GM18951 (cell line): ENCODE measurements at regions not wholly inside any gene's neighbourhood (a gene's known extent, or its start where the extent isn't known, plus 50 kb on each side); places are given as distances from the start of the nearest gene placed in this dataset.

Experiments used
- POLR2A ChIP-seq: IDR thresholded peaks from 4 replicates; pipeline ENCODE4 v1.6.1; 2011; ENCODE audit warnings: mild to moderate bottlenecking; ENCODE audit not compliant: insufficient read length, insufficient read depth; ENCODE audit errors: extremely low read depth
- in situ Hi-C: fragments of 300-500 bp; cut with MboI; formaldehyde crosslinking; loops from one replicate; pipeline ENCODE4 v1.12.0; 2022; ENCODE audit warnings: low sequenced_read_pairs, mixed read lengths, inconsistent platforms; ENCODE audit not compliant: unreplicated experiment

GRCh38 chr20:21033817-21034216 lies 72.3 kb downstream of the LINC00237 start:
- TF ChIP-seq POLR2A: no peak

GRCh38 chr20:21031666-21032065 lies 74.5 kb downstream of the LINC00237 start:
- TF ChIP-seq POLR2A: no peak
- in situ Hi-C loops: no loop called here

More at GRCh38 chr20:21033817-21034216, 72.3 kb downstream of the LINC00237 start:
- in situ Hi-C loops: no loop called here

GRCh38 chr20:21029341-21029740 lies 76.8 kb downstream of the LINC00237 start:
- in situ Hi-C loops: no loop called here
- no peak for TF ChIP-seq POLR2A

DNA sequence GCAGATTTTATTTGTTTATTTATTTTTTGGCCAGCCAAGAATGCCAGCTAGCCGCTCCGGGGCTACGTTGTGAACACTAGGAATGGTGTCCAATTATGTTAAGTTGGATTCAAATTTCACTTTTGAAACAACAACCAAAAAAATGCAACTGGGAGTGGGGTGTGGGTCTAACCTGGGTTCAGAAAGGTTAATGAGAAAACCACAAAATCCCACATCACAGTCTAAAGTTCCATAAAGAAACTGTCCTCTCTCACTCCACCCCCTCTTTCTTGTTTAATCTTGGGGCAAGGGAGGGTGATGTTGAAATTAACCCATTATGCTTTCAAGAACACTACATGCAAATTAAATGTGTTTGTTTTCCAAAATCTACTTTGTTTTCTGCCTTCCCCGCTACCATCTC lies 77.2 kb downstream of the LINC00237 start:
- in situ Hi-C loops: no loop called here
- TF ChIP-seq POLR2A: no peak

DNA sequence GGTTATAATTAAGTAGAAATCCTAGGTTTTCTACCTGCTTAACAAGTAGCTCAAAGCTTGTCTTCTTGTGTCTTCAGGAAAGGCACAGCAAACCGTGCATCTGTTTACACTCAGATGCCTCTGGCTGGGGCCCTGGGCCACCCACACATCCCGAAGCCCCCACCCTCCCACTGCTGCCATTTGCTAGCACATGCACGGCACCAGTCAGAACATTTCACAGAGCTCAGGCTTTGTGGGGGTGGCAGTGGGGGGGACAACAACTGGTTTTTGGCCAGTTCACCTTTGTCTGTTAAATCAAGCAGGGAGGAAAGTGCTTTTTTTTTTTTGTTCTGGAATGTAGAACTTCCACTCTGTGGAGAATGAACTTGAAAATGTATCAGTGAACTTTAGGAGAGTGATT lies 77.7 kb downstream of the LINC00237 start:
- TF ChIP-seq POLR2A: no peak
- in situ Hi-C loops: no loop called here

- no peak for TF ChIP-seq POLR2A
- in situ Hi-C loops: no loop called here
Measured at GRCh38 chr20:21027569-21027968, 78.6 kb downstream of the LINC00237 start.

GRCh38 chr20:21026951-21027350 lies 79.2 kb downstream of the LINC00237 start:
- TF ChIP-seq POLR2A: no peak
- in situ Hi-C loops: no loop called here

- in situ Hi-C loops: no loop called here
- TF ChIP-seq POLR2A: no peak
Measured at GRCh38 chr20:21024420-21024819, 81.7 kb downstream of the LINC00237 start.

DNA sequence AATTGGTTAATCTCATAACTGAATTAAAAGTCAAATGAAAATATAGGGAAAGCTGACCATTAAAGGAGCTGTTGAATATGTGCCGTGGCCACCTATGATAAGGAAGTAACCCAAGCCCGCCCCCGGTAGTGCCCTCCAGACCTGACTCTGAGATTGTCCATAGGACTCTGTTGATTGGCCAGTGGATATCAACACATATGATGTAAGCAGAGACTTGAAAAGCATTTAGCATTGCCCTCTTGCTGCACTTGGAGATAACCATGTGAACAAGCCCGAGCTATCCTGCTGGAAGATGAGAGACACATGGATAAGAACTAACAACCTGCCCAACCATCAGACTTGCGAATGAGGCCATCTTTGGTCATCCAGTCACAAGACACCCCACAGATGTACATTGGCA lies 83.2 kb downstream of the LINC00237 start:
- in situ Hi-C loops: no loop called here
- TF ChIP-seq POLR2A: no peak

DNA sequence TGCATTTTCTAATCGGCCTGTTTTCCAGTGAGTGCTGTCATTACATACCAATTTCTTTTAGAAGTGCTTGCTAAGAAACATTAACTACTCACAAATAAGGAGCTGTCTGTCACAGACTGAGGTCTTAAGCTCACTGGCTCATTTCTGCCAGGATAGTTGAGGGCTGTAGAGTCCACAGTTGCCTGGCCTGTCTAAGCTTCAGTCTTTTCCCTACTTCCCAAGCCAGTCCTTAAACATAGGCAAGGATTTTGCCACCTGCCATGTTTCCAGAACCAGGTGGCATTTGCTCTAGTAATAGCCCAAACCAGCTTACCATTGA lies 84.7 kb downstream of the LINC00237 start:
- no peak for TF ChIP-seq POLR2A
- in situ Hi-C loops: no loop called here

- in situ Hi-C loops: no loop called here
- TF ChIP-seq POLR2A: no peak
Measured at GRCh38 chr20:21020659-21021471, 85.3 kb downstream of the LINC00237 start.

DNA sequence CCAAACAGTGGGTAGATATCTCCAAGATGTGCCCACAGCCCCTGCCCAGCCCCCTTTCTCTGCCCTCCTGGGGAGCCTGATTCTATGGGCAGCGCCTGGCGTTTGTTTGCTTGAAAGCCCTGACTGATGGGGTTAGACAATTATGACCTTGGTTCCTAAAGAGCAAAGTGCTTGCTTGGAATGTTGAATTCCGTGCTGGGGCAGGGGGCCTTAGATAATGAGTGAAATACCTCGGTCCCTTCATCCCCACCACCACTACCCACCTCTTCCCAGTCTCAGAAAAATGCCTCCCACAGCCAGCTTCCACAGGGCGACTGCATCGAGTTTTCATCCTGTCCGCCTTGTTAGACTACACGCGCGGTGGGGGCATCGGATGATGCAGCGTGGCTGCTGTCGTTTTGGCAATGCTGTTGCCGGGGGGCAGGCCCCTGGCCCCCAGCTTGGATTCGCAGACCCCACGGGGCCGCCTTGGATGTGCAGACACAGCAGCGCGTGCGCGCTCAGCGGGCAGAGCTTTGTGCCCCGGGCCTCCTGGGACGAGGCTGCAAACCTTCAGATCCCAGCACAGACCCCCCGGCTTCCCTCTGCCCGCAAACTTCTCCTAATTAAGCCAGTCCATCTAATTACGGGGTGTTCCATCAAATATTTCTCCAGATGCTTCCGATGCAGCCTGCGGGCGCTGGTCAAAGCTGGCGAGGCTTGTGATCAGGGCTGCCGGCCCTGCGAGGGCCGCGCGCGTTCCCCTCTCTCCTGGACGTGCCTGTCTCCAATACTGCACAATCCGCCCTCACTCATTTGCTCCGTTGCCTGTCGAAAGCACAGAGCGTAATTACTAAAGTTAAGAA lies 86.1 kb downstream of the LINC00237 start:
- in situ Hi-C loops: no loop called here
- no peak for TF ChIP-seq POLR2A

DNA sequence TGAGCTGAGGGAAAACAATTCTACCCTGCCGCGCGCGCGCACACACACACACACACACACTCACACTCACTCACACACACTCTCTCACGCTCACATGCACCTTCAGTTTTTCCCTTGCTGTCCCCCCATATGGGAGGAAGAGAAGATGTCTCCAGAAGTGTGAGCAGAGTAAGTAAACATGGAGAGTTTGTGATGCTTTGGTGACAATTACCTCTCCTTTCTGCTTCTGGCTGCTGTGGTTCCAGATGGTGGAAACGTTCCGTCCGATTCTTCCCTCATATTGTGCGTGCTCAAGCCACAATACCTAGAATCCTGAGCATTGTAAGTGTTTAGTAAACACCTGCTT lies 86.7 kb downstream of the LINC00237 start:
- no peak for TF ChIP-seq POLR2A
- in situ Hi-C loops: no loop called here

GRCh38 chr20:21018576-21018975 lies 87.6 kb downstream of the LINC00237 start:
- in situ Hi-C loops: no loop called here

More at GRCh38 chr20:21018576-21018975, 87.6 kb downstream of the LINC00237 start:
- TF ChIP-seq POLR2A: no peak
